ENCODE measurements at regions not wholly inside any gene's neighbourhood (a gene's known extent, or its start where the extent isn't known, plus 50 kb on each side); places are given as distances from the start of the nearest gene placed in this dataset.

DNA sequence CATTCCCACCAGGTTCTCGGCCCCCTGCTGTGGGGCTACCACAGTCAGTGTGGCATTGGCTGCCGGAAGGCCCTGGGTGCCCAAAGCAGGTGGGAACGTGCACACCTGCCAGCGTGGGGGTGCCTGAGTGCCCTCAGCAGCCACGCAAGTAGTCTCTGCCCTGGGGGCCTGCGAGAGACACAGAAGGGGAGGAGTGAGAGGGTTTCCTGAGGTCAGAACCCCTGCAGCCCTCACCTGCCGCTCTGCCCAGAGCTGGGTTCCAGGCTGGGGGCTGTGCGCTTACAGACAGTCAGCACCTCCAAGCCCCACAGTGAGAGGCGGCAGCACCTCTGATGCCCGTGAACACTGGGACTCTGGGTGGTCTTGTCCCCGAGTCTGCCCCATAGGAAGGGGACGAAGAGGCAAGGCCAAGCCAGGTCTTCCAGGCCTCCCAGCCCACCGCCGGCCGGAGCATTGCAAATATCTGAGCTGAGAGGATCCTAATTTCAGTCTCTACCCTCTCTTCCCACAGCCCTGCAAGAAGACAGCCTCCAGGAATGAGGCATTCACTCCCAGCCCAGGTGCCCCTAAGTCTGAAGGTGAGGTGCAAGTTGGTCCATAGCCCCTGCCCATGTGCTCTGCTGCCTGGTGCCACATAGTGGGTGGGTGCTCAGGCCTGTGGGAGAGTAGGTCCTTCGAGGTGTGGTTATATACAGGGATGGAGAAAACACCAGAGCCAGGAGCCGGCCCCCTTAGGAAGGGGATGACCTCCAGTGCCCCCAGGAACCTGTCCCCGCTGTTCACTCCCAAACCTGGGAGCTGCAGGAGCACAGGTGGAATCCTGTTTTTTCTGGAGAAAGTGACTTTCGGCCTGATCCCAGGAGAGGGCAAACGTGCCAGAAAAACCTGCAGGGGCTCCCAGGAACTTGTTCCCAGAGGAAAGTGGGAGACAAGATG is 291.1 kb upstream of the RTL1 start:
- Mint-ChIP-seq H3K36me3 (ENCODE audit: insufficient read depth) (no peaks in the 10 kb centered on the region), H3K27ac (no peak overlapping the region), H3K9me3 (ENCODE audit: low read depth) (no peaks in the 10 kb centered on the region), H3K27me3 (peaks cover 23% of the 10 kb centered on the region), H3K4me3 (ENCODE audit: low read depth) (no peak overlapping the region), H3K4me1 (ENCODE audit: low read depth) (peaks cover 2% of the 10 kb centered on the region)
- TF ChIP-seq, protein P1, sequence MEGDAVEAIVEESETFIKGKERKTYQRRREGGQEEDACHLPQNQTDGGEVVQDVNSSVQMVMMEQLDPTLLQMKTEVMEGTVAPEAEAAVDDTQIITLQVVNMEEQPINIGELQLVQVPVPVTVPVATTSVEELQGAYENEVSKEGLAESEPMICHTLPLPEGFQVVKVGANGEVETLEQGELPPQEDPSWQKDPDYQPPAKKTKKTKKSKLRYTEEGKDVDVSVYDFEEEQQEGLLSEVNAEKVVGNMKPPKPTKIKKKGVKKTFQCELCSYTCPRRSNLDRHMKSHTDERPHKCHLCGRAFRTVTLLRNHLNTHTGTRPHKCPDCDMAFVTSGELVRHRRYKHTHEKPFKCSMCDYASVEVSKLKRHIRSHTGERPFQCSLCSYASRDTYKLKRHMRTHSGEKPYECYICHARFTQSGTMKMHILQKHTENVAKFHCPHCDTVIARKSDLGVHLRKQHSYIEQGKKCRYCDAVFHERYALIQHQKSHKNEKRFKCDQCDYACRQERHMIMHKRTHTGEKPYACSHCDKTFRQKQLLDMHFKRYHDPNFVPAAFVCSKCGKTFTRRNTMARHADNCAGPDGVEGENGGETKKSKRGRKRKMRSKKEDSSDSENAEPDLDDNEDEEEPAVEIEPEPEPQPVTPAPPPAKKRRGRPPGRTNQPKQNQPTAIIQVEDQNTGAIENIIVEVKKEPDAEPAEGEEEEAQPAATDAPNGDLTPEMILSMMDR (IDR thresholded peaks at IDR 0.05; ENCODE audit: unreplicated experiment) = no peak
- DNase-seq (ENCODE audit: low spot score, unreplicated experiment) = no peak

DNA sequence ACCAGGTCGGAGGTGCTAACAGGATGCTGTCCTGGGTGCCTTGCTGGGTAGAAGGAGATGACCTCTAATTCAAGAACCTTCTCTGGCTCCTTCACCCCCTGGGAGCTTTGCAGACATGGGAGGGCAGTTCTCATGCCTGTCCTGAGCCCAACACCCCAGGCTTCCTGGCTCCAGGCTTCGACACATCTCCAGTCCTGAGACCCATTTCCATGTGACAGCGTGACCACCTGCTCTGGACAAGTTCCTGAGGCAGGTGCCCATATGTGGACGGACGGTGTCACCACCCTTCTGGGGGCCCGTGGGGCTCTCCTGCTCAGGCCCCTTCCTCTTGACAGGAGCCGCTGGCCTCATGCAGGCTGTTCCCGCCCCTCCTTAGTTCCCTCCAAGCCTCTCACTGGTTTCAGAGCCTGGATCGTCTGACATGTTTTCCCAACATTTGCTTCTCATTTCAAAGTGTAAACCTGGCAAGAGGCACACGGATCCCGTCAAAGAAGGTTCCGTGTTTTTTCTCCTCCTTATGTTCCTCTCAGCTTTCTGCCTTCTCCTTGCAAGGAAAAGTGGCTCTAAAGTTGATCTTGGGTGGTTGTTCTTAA is 291.9 kb upstream of the RTL1 start:
- TF ChIP-seq, protein P1 (IDR thresholded peaks at IDR 0.05; ENCODE audit: unreplicated experiment) = no peak
- Mint-ChIP-seq H3K4me3 (ENCODE audit: low read depth) (no peak overlapping the region), H3K27me3 (peaks cover 18% of the 10 kb centered on the region), H3K4me1 (ENCODE audit: low read depth) (peaks cover 2% of the 10 kb centered on the region), H3K27ac (no peak overlapping the region), H3K36me3 (ENCODE audit: insufficient read depth) (no peaks in the 10 kb centered on the region), H3K9me3 (ENCODE audit: low read depth) (no peaks in the 10 kb centered on the region)
- no peak for DNase-seq (ENCODE audit: low spot score, unreplicated experiment)

DNA sequence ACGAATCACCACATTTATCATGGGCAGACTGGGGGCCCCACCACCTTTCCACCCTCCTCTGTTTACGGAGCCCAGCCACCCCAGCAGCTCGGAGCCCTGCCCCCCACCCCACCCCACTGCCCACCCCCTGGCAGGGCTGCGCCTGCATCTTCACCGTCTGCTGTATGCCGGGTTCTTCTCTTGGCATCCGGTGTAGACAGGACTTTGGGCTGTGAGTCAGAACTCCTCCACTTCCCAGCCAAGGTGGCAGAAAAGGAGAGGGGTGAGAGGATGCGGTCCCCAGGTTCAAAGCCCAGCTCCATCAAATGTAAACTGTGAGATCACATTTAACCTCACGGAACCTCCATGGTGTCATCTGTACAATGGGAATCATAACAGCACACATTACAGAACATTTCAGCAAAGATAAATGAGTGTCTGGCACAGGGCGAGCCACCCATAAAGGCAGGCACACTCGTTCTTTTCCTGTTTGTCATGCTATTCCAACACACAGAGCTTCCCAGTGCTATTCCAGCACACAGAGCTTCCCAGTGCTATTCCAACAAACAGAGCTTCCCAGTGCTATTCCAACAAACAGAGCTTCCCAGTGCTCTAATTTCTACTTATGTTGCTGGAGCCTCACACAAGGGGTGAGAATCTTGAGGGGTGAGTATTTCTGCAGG is 292.7 kb upstream of the RTL1 start:
- Mint-ChIP-seq H3K27ac (no peak overlapping the region), H3K36me3 (ENCODE audit: insufficient read depth) (no peaks in the 10 kb centered on the region), H3K27me3 (peaks cover 14% of the 10 kb centered on the region), H3K4me1 (ENCODE audit: low read depth) (peaks cover 2% of the 10 kb centered on the region), H3K4me3 (ENCODE audit: low read depth) (no peak overlapping the region), H3K9me3 (ENCODE audit: low read depth) (no peaks in the 10 kb centered on the region)
- TF ChIP-seq, protein P1 (IDR thresholded peaks at IDR 0.05; ENCODE audit: unreplicated experiment) = no peak
- DNase-seq (ENCODE audit: low spot score, unreplicated experiment) = no peak

DNA sequence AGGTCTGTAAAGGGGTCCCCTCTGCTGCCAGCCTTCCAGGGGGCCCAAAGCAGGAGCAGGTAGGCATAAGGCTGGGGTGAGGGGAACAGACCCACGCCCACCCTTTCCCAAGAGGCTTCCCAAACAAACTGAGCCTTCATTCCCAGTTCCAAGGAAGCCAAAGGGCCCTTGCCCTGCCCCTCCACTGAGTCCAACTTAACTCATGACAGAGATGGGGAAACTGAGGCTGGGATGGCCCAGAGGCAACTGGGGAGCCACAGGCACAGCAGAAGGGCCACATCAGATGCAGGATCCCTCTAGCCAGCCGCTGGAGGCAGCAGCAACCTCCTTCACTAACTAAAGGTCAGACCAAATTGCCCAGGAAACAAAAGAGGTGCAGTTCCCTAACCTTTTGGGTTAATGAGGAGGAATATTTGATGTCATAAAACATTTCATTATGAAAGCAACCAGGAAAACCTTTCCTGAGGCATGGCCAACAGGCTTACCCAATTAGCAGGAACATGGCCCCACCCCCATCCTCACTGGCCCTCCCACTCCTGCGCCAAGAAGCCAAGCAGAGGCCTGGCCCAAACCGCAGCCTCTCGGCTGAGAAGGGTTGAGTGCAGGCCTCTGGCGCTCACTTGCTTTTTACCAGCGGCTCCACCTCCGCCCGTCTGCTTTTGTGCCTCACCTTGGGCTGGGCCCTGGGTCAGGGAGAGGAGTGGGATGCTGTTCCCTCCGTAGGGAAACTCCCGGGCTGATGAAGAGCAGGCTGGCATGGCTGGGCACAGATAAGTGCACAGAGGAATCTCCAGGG is 293.5 kb upstream of the RTL1 start:
- H3K4me1 Mint-ChIP-seq (ENCODE audit: low read depth) = peaks cover 2% of the 10 kb centered on the region
- no peak overlapping the region for H3K27ac Mint-ChIP-seq
- DNase-seq (ENCODE audit: low spot score, unreplicated experiment) = no peak
- no peak overlapping the region for H3K4me3 Mint-ChIP-seq (ENCODE audit: low read depth)
- no peaks in the 10 kb centered on the region for H3K9me3 Mint-ChIP-seq (ENCODE audit: low read depth)
- TF ChIP-seq, protein P1 (IDR thresholded peaks at IDR 0.05; ENCODE audit: unreplicated experiment) = no peak
- H3K27me3 Mint-ChIP-seq = peaks cover 14% of the 10 kb centered on the region
- H3K36me3 Mint-ChIP-seq (ENCODE audit: insufficient read depth) = no peaks in the 10 kb centered on the region

All from progenitor cell of endocrine pancreas (in vitro differentiated cells).